ENCODE measurements at regions not wholly inside any gene's neighbourhood (a gene's known extent, or its start where the extent isn't known, plus 50 kb on each side); places are given as distances from the start of the nearest gene placed in this dataset.

GRCh38 chr1:60870269-60870865 is 212.0 kb upstream of the NFIA start:
- TF ChIP-seq SP1 (IDR thresholded peaks at IDR 0.05): no peak
- TF ChIP-seq RAD21 (IDR thresholded peaks at IDR 0.05): no peak
- no peak for TF ChIP-seq CTCF (IDR thresholded peaks at IDR 0.05; ENCODE audit: low read depth, low read length, missing input control)
- TF ChIP-seq GABPA (IDR thresholded peaks at IDR 0.05 in 1 of 2, conservative IDR thresholded peaks at IDR 0.05 in 1 of 2): no peak
- TF ChIP-seq NR2F2 (IDR thresholded peaks at IDR 0.05): no peak
- TF ChIP-seq ZBTB33 (IDR thresholded peaks at IDR 0.05): no peak
- TF ChIP-seq TAF1 (conservative IDR thresholded peaks at IDR 0.05): no peak
- no peak for TF ChIP-seq RXRA (IDR thresholded peaks at IDR 0.05)
- TF ChIP-seq REST (IDR thresholded peaks at IDR 0.05): no peak
- no peak for TF ChIP-seq JUND (IDR thresholded peaks at IDR 0.05)
